NCI-H748 treated with DMSO at 0.1 percent for 48 hours (cell line): ENCODE measurements at regions not wholly inside any gene's neighbourhood (a gene's known extent, or its start where the extent isn't known, plus 50 kb on each side); places are given as distances from the start of the nearest gene placed in this dataset.
"Not testable (repeated sequence)": the region's sequence is repeated elsewhere in the genome, so short reads cannot be mapped to it uniquely, and the experiment has no call there.

Experiments used
- DNase-seq: peaks from one replicate; lab custom pipeline; 2025; lab: John Stamatoyannopoulos, UW

DNA sequence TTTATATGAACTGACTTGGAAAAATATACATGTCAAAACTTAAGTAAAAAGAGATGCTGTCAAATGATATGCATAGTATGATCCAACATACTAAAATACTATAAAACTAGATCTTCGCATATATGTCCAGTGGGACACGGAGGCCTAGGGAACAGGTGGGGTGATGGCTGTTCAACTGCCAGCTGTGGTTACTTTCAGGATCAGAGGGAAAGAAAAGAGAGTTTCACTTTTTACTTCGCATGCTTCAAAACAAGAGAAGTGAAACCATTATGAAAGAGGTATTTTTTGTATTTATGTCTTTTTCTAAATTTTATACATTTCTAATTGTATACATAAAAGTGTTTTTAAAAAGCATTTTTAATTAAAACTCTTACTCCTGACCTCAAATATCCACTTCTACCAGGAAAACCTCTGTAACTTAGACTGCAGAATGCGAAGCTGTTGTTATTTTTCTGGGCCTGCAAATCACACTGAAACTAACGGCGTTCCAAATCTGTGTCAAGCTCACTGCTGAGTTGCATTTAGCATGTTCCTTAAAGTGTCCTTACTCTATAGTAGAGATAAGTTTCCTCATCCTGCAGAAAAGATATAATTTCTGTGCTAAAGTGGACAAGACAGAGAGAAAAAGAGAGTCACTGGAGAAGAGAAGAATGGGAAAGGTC is 97.8 kb upstream of the SLC35G4 start:
- DNase-seq = no peak

DNA sequence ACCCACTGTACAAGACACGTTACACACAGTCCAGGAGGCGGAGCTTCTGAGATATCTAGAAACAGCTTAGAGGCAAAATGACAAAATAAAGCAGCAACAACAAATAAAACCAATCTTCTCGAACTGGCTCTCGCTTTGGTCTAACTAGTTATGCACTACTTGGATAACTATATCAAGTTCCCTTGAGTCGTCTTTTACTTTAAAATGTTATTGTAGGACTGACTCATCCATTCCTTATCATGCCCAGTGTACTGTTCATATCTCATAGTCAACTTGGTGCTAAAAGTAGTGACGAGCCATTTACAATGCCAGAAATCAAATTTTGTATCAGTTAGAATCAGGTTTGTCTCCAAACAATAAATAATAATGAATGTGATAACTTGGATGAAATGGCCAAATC is 102.5 kb upstream of the SLC35G4 start:
- DNase-seq = no peak

DNA sequence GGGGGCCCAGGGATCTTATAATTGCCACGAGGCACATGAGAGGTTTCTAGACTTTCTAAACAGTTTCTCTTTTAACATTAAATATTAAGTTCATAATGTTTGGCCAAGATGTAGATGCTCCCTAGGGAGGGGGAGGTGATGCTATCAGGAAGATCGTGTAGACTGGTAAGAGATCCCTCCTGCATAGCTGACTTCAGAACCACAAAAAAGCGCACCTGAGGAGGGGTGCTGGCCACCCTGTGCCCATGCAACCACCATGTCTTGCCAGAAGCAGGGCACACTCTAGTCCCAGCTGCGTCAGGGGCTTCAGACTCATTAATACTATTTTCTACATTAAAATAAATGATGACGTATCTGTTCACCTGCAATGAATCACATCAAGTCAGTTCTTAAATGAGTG is 103.4 kb upstream of the SLC35G4 start:
- no peak for DNase-seq

DNA sequence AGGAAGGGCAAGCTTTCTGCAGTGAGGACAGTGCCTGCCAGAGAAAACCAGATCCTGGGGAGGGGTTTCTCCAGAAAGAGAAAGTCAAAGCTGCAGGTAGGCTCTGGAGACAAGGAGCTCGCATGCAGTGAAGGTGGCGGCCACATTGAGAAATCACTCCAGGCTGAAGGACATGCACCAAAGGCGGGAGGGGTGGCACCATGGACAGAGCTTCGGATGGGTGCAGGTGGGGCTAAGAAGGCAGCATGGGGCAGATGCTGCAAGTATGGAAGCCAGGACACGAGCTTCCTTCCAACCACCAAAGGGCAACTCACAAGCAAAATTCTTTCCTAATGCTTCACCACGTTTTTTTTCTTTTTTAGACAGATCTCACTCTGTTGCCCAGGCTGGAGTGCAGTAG is 104.4 kb upstream of the SLC35G4 start:
- no peak for DNase-seq

DNA sequence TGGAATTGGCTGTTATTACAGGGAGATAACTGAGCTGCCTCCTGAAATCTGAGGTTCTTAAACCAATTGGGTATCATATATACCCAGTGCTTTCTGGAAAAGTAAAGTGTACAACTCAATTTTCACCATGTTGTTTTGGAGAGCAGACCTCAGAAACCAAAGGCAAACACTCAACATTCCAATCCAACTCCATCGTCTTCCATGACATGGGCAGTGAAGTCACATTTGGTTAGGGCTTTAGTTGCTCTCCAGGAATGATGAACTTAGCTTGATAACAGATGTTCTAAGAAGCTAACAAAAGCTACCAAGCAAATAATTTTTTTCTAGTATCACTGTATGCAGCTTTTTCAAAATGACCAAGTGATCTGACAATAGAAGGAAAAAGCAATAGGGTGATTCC is 107.0 kb upstream of the SLC35G4 start:
- no peak for DNase-seq

GRCh38 chr18:11501352-11501751 is 108.0 kb upstream of the SLC35G4 start:
- no peak for DNase-seq

DNA sequence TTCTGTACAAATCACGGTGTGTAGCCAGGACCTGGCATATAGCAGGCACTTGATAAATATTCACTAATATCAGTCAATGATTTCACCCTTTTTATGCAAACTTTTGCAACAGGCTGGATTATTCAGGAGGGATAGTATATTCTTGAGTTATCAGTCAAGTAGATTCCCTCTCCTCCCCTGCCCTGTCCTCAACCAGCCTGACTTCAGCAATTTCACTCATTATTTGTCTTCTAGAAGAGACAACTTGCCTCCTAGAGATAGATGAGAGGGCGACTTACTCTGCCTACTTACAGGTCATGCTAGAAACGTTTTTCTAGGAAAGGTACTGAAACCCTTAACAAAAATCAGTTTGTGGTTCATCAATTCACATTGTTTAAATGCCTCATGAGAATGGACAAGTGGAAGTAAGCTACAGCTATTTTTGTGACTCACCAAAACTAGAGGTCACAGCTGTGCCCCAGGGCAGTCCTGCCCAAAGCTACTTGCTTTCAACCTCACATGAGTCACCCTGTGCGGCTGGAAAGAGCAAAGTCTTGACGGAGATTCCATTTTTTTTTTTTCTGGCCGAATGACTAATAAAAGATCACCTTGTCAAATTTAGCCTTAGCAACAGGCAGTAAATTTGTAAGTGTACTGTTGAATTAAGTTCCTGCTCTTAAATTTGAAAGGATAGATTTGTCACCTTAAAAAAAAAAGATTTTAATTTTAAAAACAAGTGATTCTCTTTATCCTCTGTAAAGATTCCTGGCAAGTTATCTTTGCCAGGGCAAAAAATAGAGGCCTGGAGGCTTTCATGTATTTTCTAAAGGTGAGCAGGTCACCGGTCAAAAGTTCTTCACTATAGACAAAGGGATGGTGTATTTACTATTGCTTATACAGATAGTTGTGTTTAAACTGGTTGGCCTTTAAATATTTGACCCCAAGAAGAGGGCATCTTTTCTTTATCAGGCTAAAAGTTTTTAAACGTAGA is 109.0 kb upstream of the SLC35G4 start:
- DNase-seq = no peak

DNA sequence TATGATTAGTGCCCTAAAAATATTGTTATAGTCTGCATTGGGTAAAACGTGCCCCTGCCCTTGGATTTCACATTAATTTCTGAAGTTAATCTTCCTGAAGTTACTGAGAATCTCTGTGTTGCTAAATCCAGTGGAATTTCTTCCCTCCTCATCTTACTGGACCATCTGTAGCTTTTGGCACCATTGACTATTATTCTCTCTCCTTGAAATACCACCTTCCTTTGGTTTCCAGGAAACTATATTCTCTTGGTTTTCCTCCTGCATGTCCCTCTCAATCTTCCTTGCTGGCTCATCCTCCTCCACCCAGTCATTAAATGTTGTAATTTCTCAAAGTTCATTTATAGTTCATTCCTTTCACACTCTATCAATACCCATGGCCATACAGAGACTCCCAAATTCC is 110.6 kb upstream of the SLC35G4 start:
- DNase-seq = no peak

- DNase-seq = no peak
Measured at GRCh38 chr18:11497585-11497984, 111.8 kb upstream of the SLC35G4 start.

DNA sequence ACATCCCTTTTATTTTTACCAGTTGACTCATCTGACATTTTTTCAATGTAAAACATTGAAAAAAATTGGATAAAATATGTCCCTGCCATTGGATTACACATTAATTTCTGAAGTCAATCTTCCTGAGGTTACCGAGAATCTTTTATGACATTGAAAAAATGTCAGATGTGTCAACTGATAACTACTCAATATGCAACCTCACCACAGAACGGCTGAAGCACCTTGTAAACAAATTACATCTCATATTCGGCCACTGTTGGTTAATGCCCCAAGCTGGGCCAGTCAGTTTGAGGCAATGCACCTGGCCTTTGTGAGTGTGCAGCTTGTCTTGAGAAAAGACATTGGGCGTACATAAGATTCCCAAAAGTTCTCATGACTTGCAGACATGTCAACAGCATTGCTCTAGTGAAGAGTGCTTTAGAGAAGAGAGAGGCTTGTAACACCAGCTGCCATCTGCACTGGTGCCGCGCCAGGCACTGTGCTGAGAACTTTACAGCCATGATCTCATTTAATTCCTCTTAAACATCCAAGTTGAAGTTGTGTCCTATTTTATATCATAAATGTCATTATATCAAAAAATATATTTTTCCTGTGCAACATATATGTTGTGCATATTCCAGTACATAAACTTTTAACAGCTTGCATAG is 112.7 kb upstream of the SLC35G4 start:
- no peak for DNase-seq

GRCh38 chr18:11495441-11495840 is 114.0 kb upstream of the SLC35G4 start:
- no peak for DNase-seq

GRCh38 chr18:11494107-11494506 is 115.3 kb upstream of the SLC35G4 start:
- DNase-seq = no peak

DNA sequence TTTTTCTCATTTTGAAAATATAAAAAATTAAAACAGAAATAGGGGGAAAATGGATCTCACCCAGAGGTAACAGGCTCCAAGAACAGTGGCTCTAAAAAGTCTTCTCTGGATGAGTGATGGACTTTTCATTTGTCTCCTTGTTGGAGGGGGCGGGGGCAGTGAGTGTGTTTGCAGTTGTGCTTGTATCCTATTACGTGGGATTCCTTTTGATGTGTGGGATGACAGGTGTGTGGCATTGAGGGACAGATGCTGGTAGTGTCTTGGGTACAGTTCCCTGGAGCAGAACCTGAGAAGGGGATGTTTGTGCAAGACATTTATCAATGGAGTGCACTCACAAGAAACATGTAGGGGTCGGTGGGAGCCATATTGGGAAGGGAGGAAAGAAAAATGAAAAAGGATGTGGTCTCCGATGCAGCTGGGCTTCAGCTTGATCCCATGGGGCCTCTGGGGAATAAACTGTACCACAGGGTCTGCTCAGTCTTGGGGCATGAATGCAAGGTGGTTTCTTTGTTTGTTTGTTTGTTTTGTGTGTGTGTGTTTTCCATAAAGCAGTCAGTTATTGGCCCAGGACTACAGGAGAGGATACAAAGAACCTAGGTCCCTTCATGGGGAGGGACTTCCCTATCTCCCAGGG is 120.0 kb upstream of the SLC35G4 start:
- DNase-seq = no peak

- DNase-seq = no peak
Measured at GRCh38 chr18:11488175-11488574, 121.2 kb upstream of the SLC35G4 start.

DNA sequence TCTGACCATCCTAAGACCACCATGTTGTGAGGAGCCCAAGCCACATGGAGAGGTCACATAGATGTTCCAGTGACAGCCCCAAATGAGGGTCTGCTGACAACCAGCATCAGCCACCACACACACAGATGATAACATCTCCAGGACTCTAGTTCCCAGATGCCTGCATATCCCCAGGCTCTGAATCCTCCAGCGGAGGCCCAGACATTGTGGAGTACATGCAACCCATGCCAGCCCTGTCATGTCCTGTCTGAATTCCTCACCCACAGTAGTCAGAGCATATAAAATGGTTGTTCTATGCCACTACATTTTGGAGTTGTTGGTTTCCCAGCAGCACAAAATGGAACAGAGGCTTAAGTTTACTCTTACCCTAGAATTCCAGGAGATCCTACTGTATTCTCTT is 122.0 kb upstream of the SLC35G4 start:
- DNase-seq = no peak

DNA sequence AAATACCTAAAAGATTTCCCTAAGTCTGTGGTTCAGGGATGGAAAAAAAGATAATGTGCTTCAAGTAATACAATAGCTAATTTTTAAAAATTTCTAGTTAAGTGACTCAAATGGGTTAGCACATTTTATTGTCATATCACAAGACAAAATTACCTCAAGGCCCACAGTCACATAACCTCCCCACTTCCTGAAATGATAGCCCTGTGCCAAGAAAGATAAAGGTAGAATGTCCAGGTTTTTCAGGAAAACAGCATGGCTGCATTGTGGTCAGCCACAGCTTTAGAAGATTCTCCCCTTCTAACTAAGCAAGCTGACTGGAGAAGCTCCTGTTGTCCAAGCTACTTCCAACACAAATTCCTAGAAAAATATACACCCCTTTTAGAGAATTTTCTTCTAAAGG is 127.1 kb upstream of the SLC35G4 start:
- no peak for DNase-seq

DNA sequence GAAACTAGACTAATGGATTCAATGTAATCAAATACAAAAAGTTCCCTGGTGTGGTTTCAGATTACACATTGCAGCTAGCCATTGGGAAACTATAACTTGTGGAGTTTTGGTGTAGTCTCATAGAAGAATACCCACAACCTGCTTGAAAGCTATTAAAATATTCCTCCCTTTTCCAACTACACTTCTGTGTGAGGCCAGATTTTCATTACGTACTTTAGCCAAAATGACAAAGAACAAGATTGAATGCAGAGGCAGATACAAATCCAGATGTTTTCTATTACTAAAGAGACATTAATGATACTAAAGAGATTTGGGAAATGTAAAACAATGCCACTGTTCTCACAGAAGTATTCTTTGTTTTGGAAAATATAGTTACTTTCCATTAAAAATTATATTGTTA is 128.7 kb upstream of the SLC35G4 start:
- no peak for DNase-seq

DNA sequence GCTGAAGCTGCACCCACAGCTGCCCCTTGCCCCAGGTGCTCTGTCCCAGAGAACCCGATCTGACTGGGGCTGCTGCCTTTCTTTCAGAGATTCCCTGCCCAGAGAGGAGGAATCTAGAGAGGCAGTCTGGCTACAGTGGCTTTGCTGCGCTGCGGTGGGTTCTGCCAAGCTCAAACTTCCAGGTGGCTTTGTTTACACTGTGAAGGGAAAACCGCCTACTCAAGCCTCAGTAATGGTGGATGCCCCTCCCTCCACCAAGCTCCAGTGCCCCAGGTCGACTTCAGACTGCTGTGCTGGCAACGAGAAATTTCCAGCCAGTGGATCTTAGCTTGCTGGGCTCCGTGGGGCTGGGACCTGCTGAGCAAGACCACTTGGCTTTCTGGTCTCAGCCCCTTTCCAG is 130.4 kb upstream of the SLC35G4 start:
- not testable (repeated sequence) for DNase-seq

DNA sequence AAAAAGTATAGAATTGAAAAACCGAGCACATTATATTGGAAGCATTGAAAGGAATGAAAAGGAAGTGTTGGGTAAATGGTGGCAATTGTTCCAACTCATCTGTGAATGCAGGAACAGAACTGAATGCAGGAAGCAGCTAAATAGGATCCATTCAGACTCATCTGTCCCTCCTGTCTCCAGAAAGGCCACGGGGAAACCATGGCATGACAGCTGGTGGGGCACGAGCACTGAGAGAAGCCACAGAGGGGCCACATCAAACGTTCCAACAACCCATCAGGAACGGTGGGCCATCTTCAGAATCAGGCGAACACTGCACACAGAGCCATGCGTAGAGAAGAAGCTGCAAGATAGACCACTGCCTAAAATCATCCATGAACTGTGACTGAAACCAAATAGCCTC is 138.5 kb upstream of the SLC35G4 start:
- no peak for DNase-seq

DNA sequence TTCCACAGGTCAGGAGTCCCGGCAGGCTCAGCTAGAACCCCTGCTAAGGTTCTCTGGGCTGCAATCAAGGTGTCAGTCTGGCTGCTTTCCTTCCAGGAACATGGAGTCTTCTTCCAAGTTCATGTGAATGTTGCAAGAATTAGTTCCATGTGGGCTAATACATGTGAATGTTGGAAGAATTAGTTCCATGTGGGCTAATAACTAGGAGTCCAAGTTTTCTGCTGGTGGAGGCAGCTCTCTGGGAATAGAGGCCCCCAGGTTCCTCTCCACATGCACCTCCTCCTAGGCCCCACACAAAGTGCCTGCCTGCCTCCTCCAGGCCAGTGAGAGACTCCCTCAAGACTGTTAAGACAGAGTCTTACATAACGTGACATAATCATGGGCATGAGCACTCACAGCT is 140.8 kb upstream of the SLC35G4 start:
- no peak for DNase-seq

DNA sequence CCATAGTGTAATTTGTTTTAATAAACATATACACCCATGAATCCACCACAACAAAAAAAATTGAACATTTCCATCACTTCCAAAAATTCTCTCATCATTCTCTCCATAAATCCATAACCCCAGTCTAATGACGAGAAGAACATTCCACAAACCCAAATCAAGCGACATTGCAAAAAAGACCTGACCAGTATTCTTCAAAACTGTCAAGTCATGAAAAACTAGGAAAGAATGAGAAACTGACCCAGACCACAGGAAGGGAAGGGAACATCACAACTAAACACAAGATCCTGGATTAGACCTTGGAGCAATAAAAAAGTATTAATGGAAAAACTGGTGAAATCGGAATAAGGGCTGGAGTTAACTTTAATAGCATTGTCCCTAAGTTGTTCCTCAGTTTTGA is 141.3 kb upstream of the SLC35G4 start:
- no peak for DNase-seq

GRCh38 chr18:11467611-11468010 is 141.8 kb upstream of the SLC35G4 start:
- no peak for DNase-seq

DNA sequence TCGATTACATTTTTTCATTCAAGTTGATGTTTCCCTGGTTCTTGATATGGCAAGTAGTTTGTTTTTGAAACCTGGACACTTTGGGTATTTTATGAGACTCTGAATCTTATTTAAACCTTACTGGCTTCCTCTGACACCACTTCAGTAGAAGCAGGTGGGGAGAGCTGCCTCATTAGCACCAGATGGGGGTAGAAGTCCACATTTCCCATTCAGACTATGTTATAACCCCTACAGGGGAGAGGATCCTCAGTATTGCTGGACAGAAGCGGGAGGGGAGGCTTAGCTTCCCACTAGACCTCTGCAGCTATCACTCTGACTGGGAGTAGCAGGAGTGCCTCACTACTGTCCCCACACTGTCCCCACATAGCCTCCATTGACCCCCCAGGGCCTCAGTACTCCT is 145.3 kb upstream of the SLC35G4 start:
- DNase-seq = no peak
